ENCODE measurements at regions not wholly inside any gene's neighbourhood (a gene's known extent, or its start where the extent isn't known, plus 50 kb on each side); places are given as distances from the start of the nearest gene placed in this dataset.

DNA sequence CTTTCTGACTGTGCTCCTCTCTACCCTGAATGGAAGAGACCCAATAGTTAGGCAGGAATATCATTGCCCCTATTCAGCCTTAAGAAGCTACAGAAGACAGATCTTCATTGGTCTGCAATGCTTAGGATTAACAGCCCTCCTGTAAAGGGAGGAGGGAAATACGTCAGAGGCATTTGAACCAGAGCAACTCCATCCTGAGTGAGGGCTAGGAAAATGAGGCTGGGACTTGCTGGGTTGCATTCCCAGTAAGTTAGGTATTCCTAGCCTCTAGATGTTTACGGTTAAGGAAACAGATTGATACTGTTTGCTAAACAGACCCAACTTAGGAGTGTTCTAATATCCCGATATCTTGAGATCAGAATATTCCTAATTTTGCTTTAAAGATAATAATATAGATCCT is 63.5 kb downstream of the PCDH18 start:
- H3K27me3 ChIP-seq, result no peaks in the 10 kb centered on the region
- no peak for ATAC-seq
- intact Hi-C loops (cut with DNase I), result no loop called here
- H3K27ac ChIP-seq, result no peak overlapping the region
- TF ChIP-seq, protein P1, sequence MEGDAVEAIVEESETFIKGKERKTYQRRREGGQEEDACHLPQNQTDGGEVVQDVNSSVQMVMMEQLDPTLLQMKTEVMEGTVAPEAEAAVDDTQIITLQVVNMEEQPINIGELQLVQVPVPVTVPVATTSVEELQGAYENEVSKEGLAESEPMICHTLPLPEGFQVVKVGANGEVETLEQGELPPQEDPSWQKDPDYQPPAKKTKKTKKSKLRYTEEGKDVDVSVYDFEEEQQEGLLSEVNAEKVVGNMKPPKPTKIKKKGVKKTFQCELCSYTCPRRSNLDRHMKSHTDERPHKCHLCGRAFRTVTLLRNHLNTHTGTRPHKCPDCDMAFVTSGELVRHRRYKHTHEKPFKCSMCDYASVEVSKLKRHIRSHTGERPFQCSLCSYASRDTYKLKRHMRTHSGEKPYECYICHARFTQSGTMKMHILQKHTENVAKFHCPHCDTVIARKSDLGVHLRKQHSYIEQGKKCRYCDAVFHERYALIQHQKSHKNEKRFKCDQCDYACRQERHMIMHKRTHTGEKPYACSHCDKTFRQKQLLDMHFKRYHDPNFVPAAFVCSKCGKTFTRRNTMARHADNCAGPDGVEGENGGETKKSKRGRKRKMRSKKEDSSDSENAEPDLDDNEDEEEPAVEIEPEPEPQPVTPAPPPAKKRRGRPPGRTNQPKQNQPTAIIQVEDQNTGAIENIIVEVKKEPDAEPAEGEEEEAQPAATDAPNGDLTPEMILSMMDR (IDR thresholded peaks at IDR 0.05), result no peak
- H3K4me3 ChIP-seq, result no peak overlapping the region
- H3K36me3 ChIP-seq, result no peaks in the 10 kb centered on the region
- H3K4me1 ChIP-seq, result no peaks in the 10 kb centered on the region
- H3K9me3 ChIP-seq, result no peaks in the 10 kb centered on the region
- no peak for DNase-seq

DNA sequence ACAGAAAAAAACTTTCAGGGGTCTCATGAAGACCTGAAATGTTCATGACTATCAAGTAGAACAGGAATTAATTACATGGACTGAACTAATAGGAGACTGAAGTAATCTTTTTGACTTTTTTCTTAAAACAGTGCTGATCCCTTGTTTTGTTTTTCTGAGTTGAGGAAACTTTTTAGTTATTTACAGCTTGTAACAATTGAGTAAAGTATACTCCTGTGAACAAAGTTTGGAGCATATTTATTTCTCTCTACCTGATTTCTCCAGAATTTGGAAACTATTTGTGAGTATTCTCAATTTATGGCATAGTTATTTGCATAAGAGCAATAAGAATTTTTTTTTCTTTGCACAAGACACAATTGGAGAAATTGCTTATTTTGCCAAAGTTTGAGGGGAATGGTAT is 64.8 kb downstream of the PCDH18 start:
- Histone ChIP-seq H3K4me3 (no peak overlapping the region), H3K27ac (no peak overlapping the region), H3K27me3 (no peaks in the 10 kb centered on the region), H3K36me3 (no peaks in the 10 kb centered on the region), H3K4me1 (no peaks in the 10 kb centered on the region), H3K9me3 (no peaks in the 10 kb centered on the region)
- ATAC-seq (no peak), DNase-seq (no peak)
- intact Hi-C loops (cut with DNase I), result no loop called here
- TF ChIP-seq, protein P1 (IDR thresholded peaks at IDR 0.05), result no peak

- no peaks in the 10 kb centered on the region for H3K27me3 ChIP-seq
- no peaks in the 10 kb centered on the region for H3K4me1 ChIP-seq
- no peak for DNase-seq
- intact Hi-C loops (cut with DNase I), result no loop called here
- no peaks in the 10 kb centered on the region for H3K9me3 ChIP-seq
- ATAC-seq, result no peak
- H3K4me3 ChIP-seq, result no peak overlapping the region
- TF ChIP-seq, protein P1 (IDR thresholded peaks at IDR 0.05), result no peak
- no peaks in the 10 kb centered on the region for H3K36me3 ChIP-seq
- no peak overlapping the region for H3K27ac ChIP-seq
Observed at GRCh38 chr4:137463377-137464003, 68.8 kb downstream of the PCDH18 start.

DNA sequence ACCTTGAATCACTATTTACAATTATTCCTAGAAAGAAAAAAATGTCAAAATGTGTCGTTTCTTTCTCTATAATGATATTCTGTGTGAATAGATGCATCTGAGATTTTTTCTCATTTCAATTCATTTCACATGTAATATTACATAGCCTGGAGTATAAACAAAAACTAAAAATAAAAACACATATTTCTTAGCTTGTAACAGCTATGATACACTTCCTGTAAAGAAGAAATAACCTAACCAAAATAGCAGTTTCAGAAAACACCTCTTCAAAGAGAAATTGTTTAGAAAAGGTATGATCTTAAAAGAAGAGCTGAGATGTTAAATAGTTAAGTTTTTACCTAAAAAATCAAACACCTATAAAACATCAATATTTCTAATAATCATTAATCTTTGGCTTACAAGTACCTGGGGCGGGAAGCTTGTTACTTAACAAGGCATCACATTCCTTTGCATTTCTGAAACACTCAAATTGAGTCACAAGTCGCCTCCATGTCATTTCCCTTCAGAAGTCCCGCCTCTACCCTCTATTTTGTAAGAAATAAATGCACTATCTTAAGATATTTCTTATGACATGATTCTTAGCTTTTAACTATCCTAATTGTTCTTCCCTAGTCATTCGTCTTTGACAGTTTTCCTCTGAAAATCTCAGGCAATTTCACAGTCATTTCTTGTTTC is 76.5 kb downstream of the PCDH18 start:
- Histone ChIP-seq H3K4me3 (no peak overlapping the region), H3K27me3 (no peaks in the 10 kb centered on the region), H3K36me3 (no peaks in the 10 kb centered on the region), H3K4me1 (no peaks in the 10 kb centered on the region), H3K27ac (no peak overlapping the region), H3K9me3 (no peaks in the 10 kb centered on the region)
- DNase-seq (no peak), ATAC-seq (no peak)
- TF ChIP-seq, protein P1 (IDR thresholded peaks at IDR 0.05), result no peak
- intact Hi-C loops (cut with DNase I), result no loop called here

DNA sequence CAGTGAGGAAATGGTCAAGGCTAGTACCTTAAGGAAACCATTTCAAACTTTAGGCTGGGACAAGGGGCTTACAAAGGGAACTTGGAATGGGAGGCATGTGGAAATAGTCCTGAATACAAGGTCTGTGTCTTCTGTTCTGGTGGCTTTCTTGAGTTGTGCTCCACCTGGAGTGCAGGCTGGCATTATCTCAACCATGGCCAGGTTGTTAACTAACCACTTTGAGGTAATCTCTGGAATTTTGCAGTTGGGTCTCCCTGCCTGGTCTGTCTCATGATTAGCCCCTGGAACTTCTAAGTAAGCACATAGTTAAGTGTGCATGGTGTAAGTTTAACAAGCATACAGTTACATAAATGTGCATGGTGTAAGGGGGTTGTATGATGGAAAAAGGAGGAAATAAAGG is 77.5 kb downstream of the PCDH18 start:
- Histone ChIP-seq H3K27me3 (no peaks in the 10 kb centered on the region), H3K4me1 (no peaks in the 10 kb centered on the region), H3K9me3 (no peaks in the 10 kb centered on the region), H3K27ac (no peak overlapping the region), H3K4me3 (no peak overlapping the region), H3K36me3 (no peaks in the 10 kb centered on the region)
- TF ChIP-seq, protein P1 (IDR thresholded peaks at IDR 0.05), result no peak
- intact Hi-C loops (cut with DNase I), result no loop called here
- no peak for DNase-seq
- ATAC-seq, result no peak

Measured in upper lobe of right lung (tissue), 1 donor.